ENCODE measurements at regions not wholly inside any gene's neighbourhood (a gene's known extent, or its start where the extent isn't known, plus 50 kb on each side); places are given as distances from the start of the nearest gene placed in this dataset.
"Not testable (repeated sequence)": the region's sequence is repeated elsewhere in the genome, so short reads cannot be mapped to it uniquely, and the experiment has no call there.

GRCh38 chr11:116698080-116698479 is 74.7 kb downstream of the BUD13 start:
- no peak for DNase-seq (ENCODE audit: low spot score)

- peak; percentile 24 for DNase-seq (ENCODE audit: low spot score)
These were observed 75.1 kb downstream of the BUD13 start for GRCh38 chr11:116697639-116698038.

- DNase-seq (ENCODE audit: low spot score) = no peak
These were observed 75.8 kb downstream of the BUD13 start for GRCh38 chr11:116697011-116697410.

- DNase-seq (ENCODE audit: low spot score) = peak; percentile 44
These were observed 76.3 kb downstream of the BUD13 start for GRCh38 chr11:116696381-116696941.

- no peak for DNase-seq (ENCODE audit: low spot score)
These were observed 77.0 kb downstream of the BUD13 start for GRCh38 chr11:116695657-116696254.

- DNase-seq (ENCODE audit: low spot score) = peak; percentile 39
These were observed 77.8 kb downstream of the BUD13 start for GRCh38 chr11:116694815-116695590.

- DNase-seq (ENCODE audit: low spot score) = no peak
These were observed 78.5 kb downstream of the BUD13 start for GRCh38 chr11:116694349-116694725.

- peak; percentile 44 for DNase-seq (ENCODE audit: low spot score)
These were observed 79.0 kb downstream of the BUD13 start for GRCh38 chr11:116693593-116694348.

GRCh38 chr11:116693102-116693570 is 79.7 kb downstream of the BUD13 start:
- DNase-seq (ENCODE audit: low spot score) = peak; percentile 37

- peak; percentile 41 for DNase-seq (ENCODE audit: low spot score)
These were observed 80.3 kb downstream of the BUD13 start for GRCh38 chr11:116692318-116693101.

GRCh38 chr11:116691771-116692177 is 81.0 kb downstream of the BUD13 start:
- peak; percentile 76 for DNase-seq (ENCODE audit: low spot score)

- no peak for DNase-seq (ENCODE audit: low spot score)
These were observed 82.2 kb downstream of the BUD13 start for GRCh38 chr11:116690611-116691010.

GRCh38 chr11:116689413-116690127 is 83.2 kb downstream of the BUD13 start:
- DNase-seq (ENCODE audit: low spot score) = no peak

- no peak for DNase-seq (ENCODE audit: low spot score)
These were observed 84.6 kb downstream of the BUD13 start for GRCh38 chr11:116688202-116688540.

GRCh38 chr11:116687458-116688201 is 85.2 kb downstream of the BUD13 start:
- DNase-seq (ENCODE audit: low spot score) = no peak

- no peak for DNase-seq (ENCODE audit: low spot score)
These were observed 85.9 kb downstream of the BUD13 start for GRCh38 chr11:116686866-116687265.

GRCh38 chr11:116683982-116684381 is 88.8 kb downstream of the BUD13 start:
- no peak for DNase-seq (ENCODE audit: low spot score)

GRCh38 chr11:116680349-116681125 is 92.2 kb downstream of the BUD13 start:
- DNase-seq (ENCODE audit: low spot score) = no peak

GRCh38 chr11:116678887-116679286 is 93.9 kb downstream of the BUD13 start:
- no peak for DNase-seq (ENCODE audit: low spot score)

- not testable (repeated sequence) for DNase-seq (ENCODE audit: low spot score)
These were observed 105.5 kb downstream of the BUD13 start for GRCh38 chr11:116667318-116667717.
